KBM-7 (cell line): ENCODE measurements at regions not wholly inside any gene's neighbourhood (a gene's known extent, or its start where the extent isn't known, plus 50 kb on each side); places are given as distances from the start of the nearest gene placed in this dataset.
"Not testable (repeated sequence)": the region's sequence is repeated elsewhere in the genome, so short reads cannot be mapped to it uniquely, and the experiment has no call there.

Experiments
- DNase-seq: peaks from one replicate; pipeline ENCODE4 v3.0.0-alpha.2; 2015
- in situ Hi-C: fragments of 300-500 bp; cut with MboI; formaldehyde crosslinking; loops from 2 replicates; pipeline ENCODE4 v1.14.3; 2020; ENCODE audit warnings: low sequenced_read_pairs, low pct_unique_long_range_greater_than_20kb, mixed read lengths

- DNase-seq: no peak
- in situ Hi-C loops: no loop called here
These were observed 162.3 kb upstream of the ARHGEF26 start for GRCh38 chr3:153958635-153959595.

GRCh38 chr3:153960458-153961074 lies 160.6 kb upstream of the ARHGEF26 start:
- no peak for DNase-seq
- in situ Hi-C loops: no loop called here

- in situ Hi-C loops: no loop called here
These were observed 159.7 kb upstream of the ARHGEF26 start for GRCh38 chr3:153961494-153961893.

GRCh38 chr3:153963012-153963411 lies 158.2 kb upstream of the ARHGEF26 start:
- no peak for DNase-seq
- in situ Hi-C loops: no loop called here

More at GRCh38 chr3:153961494-153961893, 159.7 kb upstream of the ARHGEF26 start:
- no peak for DNase-seq

- DNase-seq: peak; percentile 68
- in situ Hi-C loops: no loop called here
These were observed 153.9 kb upstream of the ARHGEF26 start for GRCh38 chr3:153967260-153967659.

- in situ Hi-C loops: no loop called here
- no peak for DNase-seq
These were observed 151.1 kb upstream of the ARHGEF26 start for GRCh38 chr3:153970047-153970446.

- DNase-seq: peak; percentile 39
- in situ Hi-C loops: no loop called here
These were observed 150.3 kb upstream of the ARHGEF26 start for GRCh38 chr3:153970741-153971347.

GRCh38 chr3:153972862-153973261 lies 148.3 kb upstream of the ARHGEF26 start:
- in situ Hi-C loops: no loop called here
- no peak for DNase-seq

GRCh38 chr3:153973722-153974265 lies 147.4 kb upstream of the ARHGEF26 start:
- in situ Hi-C loops: no loop called here
- DNase-seq: no peak

GRCh38 chr3:153974614-153975013 lies 146.6 kb upstream of the ARHGEF26 start:
- in situ Hi-C loops: no loop called here
- no peak for DNase-seq

GRCh38 chr3:153976891-153977554 lies 144.2 kb upstream of the ARHGEF26 start:
- in situ Hi-C loops: no loop called here
- DNase-seq: no peak

- no peak for DNase-seq
- in situ Hi-C loops: no loop called here
These were observed 143.2 kb upstream of the ARHGEF26 start for GRCh38 chr3:153978006-153978405.

- in situ Hi-C loops: no loop called here
- no peak for DNase-seq
These were observed 141.6 kb upstream of the ARHGEF26 start for GRCh38 chr3:153979418-153980251.

GRCh38 chr3:153980252-153980590 lies 141.0 kb upstream of the ARHGEF26 start:
- in situ Hi-C loops: no loop called here
- DNase-seq: no peak

GRCh38 chr3:153997364-153997763 lies 123.8 kb upstream of the ARHGEF26 start:
- in situ Hi-C loops: not testable (repeated sequence)

GRCh38 chr3:154003649-154004048 lies 117.5 kb upstream of the ARHGEF26 start:
- in situ Hi-C loops: no loop called here
- no peak for DNase-seq

More at GRCh38 chr3:153997364-153997763, 123.8 kb upstream of the ARHGEF26 start:
- peak; percentile 13 for DNase-seq

GRCh38 chr3:154011036-154011435 lies 110.2 kb upstream of the ARHGEF26 start:
- in situ Hi-C loops: no loop called here
- DNase-seq: no peak

GRCh38 chr3:154013736-154014135 lies 107.5 kb upstream of the ARHGEF26 start:
- in situ Hi-C loops: no loop called here
- no peak for DNase-seq
